GM04504 (cell line): ENCODE measurements at regions not wholly inside any gene's neighbourhood (a gene's known extent, or its start where the extent isn't known, plus 50 kb on each side); places are given as distances from the start of the nearest gene placed in this dataset.
"Not testable (repeated sequence)": the region's sequence is repeated elsewhere in the genome, so short reads cannot be mapped to it uniquely, and the experiment has no call there.

ENCODE experiments used
- DNase-seq: peaks from one replicate; pipeline ENCODE4 v3.0.0-alpha.2; 2012; ENCODE audit warnings: low read depth

- no peak for DNase-seq
Measured at GRCh38 chr1:54474310-54475251, 68.4 kb upstream of the SSBP3 start.

GRCh38 chr1:54471588-54471987, 65.4 kb upstream of the SSBP3 start:
- DNase-seq = no peak

DNA sequence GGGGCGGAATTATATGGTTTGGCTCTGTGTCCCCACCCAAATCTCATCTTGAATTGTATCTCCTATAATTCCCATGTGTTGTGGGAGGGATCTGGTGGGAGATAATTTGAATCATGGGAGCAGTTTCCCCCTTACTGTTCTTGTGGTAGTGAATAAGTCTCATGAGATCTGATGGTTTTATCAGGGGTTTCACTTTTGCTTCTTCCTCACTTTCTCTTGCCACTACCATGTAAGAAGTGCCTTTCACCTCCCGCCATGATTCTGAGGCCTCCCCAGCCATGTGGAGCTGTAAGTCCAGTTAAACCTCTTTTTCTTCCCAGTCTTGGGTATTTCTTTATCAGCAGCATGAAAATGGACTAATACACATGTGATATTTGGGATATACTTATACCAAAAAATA, 63.2 kb upstream of the SSBP3 start:
- not testable (repeated sequence) for DNase-seq

DNA sequence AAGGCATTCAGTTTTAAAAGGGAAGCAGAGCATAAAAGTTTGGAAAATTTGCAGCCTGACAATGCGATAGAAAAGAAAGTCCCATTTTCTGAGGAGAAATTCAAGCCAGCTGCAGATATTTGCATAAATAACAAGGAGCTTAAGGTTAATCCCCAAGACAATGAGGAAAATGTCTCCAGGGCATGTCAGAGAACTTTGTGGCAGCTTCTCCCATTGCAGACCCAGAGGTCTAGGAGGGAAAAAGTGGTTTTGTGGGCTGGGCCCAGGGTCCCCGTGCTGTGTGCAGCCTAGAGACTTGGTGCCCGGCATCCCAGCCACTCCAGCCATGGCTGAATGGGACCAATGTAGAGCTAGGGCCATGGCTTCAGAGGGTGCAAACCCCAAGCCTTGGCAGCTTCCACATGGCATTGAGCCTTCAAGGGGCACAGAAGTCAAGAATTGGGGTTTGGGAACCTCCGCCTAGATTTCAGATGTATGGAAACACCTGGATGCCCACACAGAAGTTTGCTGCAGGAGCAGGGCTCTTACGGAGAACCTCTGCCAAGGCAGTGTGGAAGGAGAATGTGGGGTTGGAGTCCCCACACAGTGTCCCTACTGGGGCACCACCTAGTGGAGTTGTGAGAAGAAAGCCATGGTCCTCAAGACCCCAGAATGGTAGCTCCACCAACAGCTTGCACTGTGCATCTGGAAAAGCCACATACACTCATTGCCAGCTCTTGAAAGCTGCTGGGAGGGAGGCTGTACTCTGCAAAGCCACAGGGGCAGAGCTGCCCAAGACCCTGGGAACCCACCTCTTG, 62.3 kb upstream of the SSBP3 start:
- not testable (repeated sequence) for DNase-seq

DNA sequence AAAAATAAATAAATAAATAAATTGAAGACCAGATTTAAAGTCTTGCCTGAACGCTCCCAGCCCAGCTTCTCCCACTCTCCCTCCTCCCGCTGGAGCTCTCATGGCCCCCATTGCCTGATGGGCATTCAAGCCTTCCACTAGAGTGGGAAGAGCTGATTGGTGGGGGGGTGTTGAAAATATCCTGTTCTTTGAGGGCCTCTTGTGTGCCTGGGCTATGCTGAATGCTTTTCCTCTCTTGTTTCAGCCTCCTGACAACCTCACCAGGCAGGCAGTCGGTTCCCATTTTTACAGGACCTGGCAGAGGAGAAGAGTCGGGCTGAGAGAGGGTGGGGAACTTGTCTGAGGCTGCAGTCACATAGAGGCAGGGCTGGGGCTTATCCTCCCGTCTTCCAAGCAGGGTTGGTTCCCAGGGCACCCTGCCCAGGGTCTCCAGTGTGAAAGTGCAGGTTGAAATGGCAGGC, 59.2 kb upstream of the SSBP3 start:
- DNase-seq = no peak

DNA sequence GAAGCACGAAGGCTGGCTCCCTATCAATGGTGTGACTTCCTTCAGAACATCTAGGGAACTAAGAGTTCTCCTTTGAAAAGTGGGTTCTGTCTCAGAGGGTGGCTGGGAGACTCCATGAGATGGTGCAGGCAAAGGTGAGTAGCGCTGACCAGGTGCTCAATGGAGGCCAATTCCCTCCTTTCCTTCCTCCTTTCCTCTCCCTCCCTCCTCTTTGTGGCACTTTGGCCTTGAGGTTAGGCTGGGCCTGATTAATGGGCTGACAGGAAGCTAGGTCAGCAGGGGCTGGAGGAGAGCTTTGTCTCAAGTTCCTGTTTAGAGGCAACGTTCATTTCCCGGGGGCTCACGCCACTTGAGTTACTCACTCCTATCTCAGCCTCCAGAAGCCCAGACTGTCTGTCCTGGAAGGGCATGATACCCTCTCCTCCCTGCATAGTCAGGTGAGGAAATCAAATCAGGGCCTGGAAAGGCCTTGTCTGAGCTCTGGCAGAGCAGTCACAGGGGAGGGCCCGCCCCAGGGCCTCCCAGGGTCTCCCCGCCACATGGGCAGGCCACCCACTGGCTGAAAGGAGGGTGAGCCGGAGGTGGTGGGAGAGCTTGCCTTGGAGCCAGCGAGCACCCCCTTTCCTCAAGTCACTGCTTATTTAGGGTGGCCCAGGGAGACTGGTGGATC, 58.4 kb upstream of the SSBP3 start:
- DNase-seq = no peak

GRCh38 chr1:54464031-54464476, 57.9 kb upstream of the SSBP3 start:
- DNase-seq = no peak

- no peak for DNase-seq
Measured at GRCh38 chr1:54463259-54464030, 57.3 kb upstream of the SSBP3 start.

DNA sequence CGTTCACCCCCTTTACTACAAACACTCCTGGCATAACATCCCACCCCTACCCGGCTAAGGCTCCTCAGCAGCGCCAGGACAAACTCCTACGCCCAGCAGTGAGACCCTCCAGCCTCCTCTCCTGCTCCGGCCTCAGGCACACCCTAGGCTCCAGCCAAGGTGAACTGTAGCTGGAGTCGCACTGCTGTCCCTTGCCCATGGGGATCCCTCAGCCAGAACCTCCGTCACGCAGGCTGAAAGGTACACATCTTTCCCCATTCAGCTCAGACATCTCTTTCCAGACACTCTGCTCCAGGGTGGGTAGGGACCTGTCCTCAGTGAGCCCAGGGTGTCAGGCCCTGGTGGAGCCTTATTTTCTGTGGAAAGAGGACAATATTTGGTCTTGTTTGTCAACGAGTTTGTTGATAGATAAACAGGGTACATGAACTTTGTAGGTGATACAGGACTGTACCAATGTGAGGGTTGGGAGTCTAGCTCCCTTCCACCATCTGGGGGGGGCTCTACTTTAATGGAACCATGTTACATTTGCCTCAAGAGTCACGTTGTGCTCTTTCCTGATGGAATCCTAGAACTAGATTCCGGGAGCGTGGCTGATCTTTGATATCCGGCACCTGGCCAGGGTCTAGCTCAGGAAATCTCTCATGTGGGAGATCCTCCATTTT, 56.5 kb upstream of the SSBP3 start:
- no peak for DNase-seq

- no peak for DNase-seq
Measured at GRCh38 chr1:54461731-54462596, 55.8 kb upstream of the SSBP3 start.

GRCh38 chr1:54460861-54461387, 54.7 kb upstream of the SSBP3 start:
- DNase-seq = no peak

DNA sequence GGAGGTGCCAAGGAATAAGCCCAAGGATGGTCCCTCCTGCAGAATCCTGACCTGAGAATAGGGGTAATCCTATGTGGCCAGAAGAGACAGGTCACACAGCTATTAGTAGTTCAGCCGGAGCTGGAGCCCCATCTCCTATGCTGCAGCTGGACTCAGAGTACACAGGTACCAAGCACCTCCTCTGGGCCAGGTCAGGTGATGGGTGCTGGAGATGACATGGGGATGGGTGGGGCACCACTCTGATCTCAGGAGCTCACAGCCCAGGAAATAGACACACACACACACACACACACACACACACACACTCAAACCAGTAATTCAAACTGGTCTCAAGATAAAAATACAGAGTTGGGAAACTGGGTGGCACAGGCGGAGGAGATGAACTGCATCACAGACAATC, 54.2 kb upstream of the SSBP3 start:
- no peak for DNase-seq

GRCh38 chr1:54459726-54460191, 53.6 kb upstream of the SSBP3 start:
- DNase-seq = no peak

- DNase-seq = no peak
Measured at GRCh38 chr1:54459140-54459539, 52.9 kb upstream of the SSBP3 start.

- no peak for DNase-seq
Measured at GRCh38 chr1:54456921-54457529, 50.8 kb upstream of the SSBP3 start.

GRCh38 chr1:54456361-54456760, 50.2 kb upstream of the SSBP3 start:
- no peak for DNase-seq
